ENCODE measurements at regions not wholly inside any gene's neighbourhood (a gene's known extent, or its start where the extent isn't known, plus 50 kb on each side); places are given as distances from the start of the nearest gene placed in this dataset.

DNA sequence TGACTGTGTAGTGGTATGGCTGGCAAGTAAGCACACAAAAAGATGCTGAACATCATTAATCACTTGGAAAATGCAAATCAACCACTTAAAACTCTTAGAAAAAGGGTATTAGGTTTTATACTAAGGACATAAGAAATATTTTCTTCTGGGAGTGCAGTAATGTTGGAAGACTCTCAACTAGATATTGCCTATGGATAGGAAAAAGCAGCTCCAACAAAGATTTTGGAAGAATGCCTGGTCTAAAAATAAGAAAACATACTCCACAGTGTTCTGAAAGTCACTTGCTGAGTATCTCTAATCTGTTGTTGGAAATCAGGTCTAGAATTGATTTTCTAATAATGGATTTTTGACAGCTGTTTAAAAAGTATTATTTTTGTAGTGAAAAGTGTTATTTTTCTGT, 50.8 kb upstream of the PHYHIPL start:
- no peaks in the 10 kb centered on the region for H3K36me3 ChIP-seq (ENCODE audit: control insufficient read depth, insufficient read depth, low read length)
- H3K27ac ChIP-seq (ENCODE audit: low read depth, low read length) = no peak overlapping the region
- no peaks in the 10 kb centered on the region for H3K4me1 ChIP-seq (ENCODE audit: control insufficient read depth, insufficient read depth, low read length)
- no peak overlapping the region for H3K9ac ChIP-seq (ENCODE audit: low read length)
- no peaks in the 10 kb centered on the region for H3K27me3 ChIP-seq (ENCODE audit: control insufficient read depth, insufficient read depth, low read length)
- no peak overlapping the region for H3K4me3 ChIP-seq (ENCODE audit: low read length)

DNA sequence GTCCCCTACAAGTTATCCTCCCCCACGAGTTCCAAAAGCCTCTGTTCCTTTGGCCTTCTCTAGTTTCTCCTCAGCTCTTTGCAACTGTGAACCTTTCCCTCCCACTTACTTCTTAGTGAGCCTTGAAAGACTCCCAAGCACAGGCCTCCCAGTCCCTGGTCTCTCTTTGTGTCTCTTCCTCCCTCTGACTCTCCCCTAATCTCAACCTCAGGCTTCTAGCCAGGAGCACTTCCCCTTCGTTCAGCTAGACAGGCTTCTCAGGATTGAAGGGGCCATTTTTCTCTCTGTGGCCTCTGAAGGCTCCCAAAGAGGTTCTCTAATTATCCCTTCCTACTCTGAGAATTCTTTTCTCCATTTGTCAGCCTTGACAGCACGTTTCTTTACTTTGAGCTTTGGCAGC, 50.2 kb upstream of the PHYHIPL start:
- Histone ChIP-seq H3K36me3 (ENCODE audit: control insufficient read depth, insufficient read depth, low read length) (no peaks in the 10 kb centered on the region), H3K27ac (ENCODE audit: low read depth, low read length) (no peak overlapping the region), H3K9ac (ENCODE audit: low read length) (no peak overlapping the region), H3K27me3 (ENCODE audit: control insufficient read depth, insufficient read depth, low read length) (no peaks in the 10 kb centered on the region), H3K4me1 (ENCODE audit: control insufficient read depth, insufficient read depth, low read length) (no peaks in the 10 kb centered on the region), H3K4me3 (ENCODE audit: low read length) (no peak overlapping the region)

Data from rectal smooth muscle tissue (tissue), 1 donor.